Kidney (tissue), 13 donors: ENCODE measurements at regions not wholly inside any gene's neighbourhood (a gene's known extent, or its start where the extent isn't known, plus 50 kb on each side); places are given as distances from the start of the nearest gene placed in this dataset.

Experiments used
- DNase-seq, 5 donors: peaks; one replicate each; pipeline ENCODE4 v3.0.0-alpha.2; 2013 to 2020
- FAIRE-seq: peaks from 2 replicates; lab custom pipeline; 2012; peaks lifted over from hg19 to GRCh38; lab: Jason Lieb, UNC
- H3K27ac ChIP-seq, 2 donors: one replicate each; pipeline ENCODE4 v1.7.0; 2013; ENCODE audit warnings: low read depth in 2 of 2, low read length in 2 of 2, inconsistent platforms in 1 of 2
- H3K27me3 ChIP-seq: one replicate; pipeline ENCODE4 v1.7.1; 2013; ENCODE audit warnings: low read length, inconsistent platforms; ENCODE audit not compliant: control insufficient read depth, insufficient read depth
- H3K36me3 ChIP-seq, 3 donors: one replicate each; pipeline versions ENCODE4 v1.7.0 to v1.7.1; 2013; ENCODE audit warnings: low read length in 3 of 3, control low read depth in 1 of 3, inconsistent platforms in 1 of 3; ENCODE audit not compliant: insufficient read depth in 3 of 3, control insufficient read depth in 2 of 3
- H3K4me1 ChIP-seq, 3 donors: one replicate each; pipeline versions ENCODE4 v1.7.0 to v1.7.1; 2013; ENCODE audit warnings: low read length in 3 of 3, inconsistent platforms in 1 of 3, low read depth in 1 of 3; ENCODE audit not compliant: control insufficient read depth in 2 of 3, insufficient read depth in 2 of 3
- H3K4me3 ChIP-seq, 3 donors: one replicate each; pipeline versions ENCODE4 v1.7.0 to v1.8.1; 2013; ENCODE audit warnings: low read length in 3 of 3, control low read depth in 1 of 3, inconsistent platforms in 1 of 3
- H3K9ac ChIP-seq, 3 donors: one replicate each; pipeline versions ENCODE4 v1.7.0 to v1.7.1; 2013; ENCODE audit warnings: low read length in 3 of 3, control low read depth in 1 of 3, inconsistent platforms in 1 of 3
- H3K9me3 ChIP-seq, 3 donors: one replicate each; pipeline versions ENCODE4 v1.7.0 to v1.7.1; 2013; ENCODE audit warnings: low read length in 3 of 3, control low read depth in 1 of 3, inconsistent platforms in 1 of 3; ENCODE audit not compliant: control insufficient read depth in 2 of 3, insufficient read depth in 1 of 3
- intact Hi-C: fragments of 100-400 bp; cut with DNase I; formaldehyde crosslinking; loops from one replicate; pipeline ENCODE4 v1.11.1; 2022
- TF ChIP-seq, protein P1 (sequence below): IDR thresholded peaks from 3 replicates; pipeline ENCODE4 v1.5.1; 2012; ENCODE audit warnings: mild to moderate bottlenecking, moderate library complexity, borderline replicate concordance; ENCODE audit not compliant: insufficient read depth; ENCODE audit errors: extremely low read depth
- donor health status: control.
- donor health status: control.
- donor health status: control.
- donor health status: control.
- donor health status: control.
- donor health status: DM: yes; HTN: yes; CAD: no.
- donor health status: Normal renal cell carcinoma (clear cell type).

DNA sequence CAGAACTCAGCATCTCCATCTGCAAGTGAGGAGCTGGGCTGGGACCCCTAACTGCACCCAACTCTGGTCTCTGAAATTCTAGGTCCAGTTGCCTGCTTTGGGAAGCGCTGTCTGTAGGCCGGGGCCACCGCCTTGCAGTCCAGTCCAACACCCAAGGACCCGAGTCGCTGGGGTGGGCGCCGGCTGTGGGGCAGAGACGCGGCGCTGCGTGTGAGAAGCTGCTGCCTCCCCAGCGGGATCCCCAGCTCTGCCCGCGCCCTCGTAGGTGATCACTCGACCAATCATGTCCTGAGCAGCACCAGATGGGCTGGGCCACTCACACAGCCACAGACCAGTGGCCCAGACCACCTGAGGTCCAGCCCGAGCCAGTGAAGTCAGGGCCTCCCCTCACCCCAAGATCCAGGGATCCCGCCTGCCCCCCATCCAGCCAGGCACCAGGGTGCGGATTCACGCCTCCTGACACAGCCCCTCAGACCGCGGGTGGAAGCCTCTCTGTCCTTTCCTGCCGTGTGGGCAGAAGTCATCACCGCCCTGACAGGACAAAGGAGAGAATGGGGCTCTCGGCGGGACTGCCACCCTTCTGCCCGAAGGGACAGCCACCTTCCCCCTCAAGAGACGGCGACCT, 67.4 kb upstream of the ADGRA1 start:
- DNase-seq (peak in 1 of 5 donors; percentile 65), FAIRE-seq (no peak)
- H3K9me3 ChIP-seq = no peaks in the 10 kb centered on the region
- H3K9ac ChIP-seq = no peak overlapping the region
- H3K27ac ChIP-seq = no peak overlapping the region
- no peaks in the 10 kb centered on the region for H3K4me1 ChIP-seq
- H3K36me3 ChIP-seq = no peaks in the 10 kb centered on the region
- intact Hi-C loops = no loop called here
- no peaks in the 10 kb centered on the region for H3K27me3 ChIP-seq
- no peak overlapping the region for H3K4me3 ChIP-seq
- TF ChIP-seq, protein P1, sequence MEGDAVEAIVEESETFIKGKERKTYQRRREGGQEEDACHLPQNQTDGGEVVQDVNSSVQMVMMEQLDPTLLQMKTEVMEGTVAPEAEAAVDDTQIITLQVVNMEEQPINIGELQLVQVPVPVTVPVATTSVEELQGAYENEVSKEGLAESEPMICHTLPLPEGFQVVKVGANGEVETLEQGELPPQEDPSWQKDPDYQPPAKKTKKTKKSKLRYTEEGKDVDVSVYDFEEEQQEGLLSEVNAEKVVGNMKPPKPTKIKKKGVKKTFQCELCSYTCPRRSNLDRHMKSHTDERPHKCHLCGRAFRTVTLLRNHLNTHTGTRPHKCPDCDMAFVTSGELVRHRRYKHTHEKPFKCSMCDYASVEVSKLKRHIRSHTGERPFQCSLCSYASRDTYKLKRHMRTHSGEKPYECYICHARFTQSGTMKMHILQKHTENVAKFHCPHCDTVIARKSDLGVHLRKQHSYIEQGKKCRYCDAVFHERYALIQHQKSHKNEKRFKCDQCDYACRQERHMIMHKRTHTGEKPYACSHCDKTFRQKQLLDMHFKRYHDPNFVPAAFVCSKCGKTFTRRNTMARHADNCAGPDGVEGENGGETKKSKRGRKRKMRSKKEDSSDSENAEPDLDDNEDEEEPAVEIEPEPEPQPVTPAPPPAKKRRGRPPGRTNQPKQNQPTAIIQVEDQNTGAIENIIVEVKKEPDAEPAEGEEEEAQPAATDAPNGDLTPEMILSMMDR = no peak

DNA sequence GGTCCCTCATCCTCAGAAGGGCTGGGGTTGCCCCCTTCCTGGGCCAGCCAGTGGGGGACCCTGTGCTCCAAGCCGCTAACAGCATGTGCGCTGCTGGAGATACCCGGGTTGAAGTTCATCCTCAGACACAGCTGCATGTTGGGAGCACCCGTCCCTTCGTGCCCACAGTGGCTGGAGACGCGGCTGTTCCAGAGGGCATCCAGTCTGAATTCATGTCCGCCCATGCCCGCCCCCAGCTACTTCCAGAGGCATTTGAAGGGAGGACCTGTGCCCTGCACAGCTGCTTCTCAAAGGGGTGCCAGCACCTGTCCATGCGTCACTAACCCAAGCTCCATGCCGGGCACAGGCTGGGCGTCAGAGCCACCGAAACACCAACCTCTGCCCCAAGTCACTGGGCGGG, 68.1 kb upstream of the ADGRA1 start:
- DNase-seq = peak in 1 of 5 donors; percentile 76
- no peak for FAIRE-seq
- no peaks in the 10 kb centered on the region for H3K36me3 ChIP-seq
- intact Hi-C loops = no loop called here
- H3K4me3 ChIP-seq = no peak overlapping the region
- H3K27ac ChIP-seq = no peak overlapping the region
- H3K4me1 ChIP-seq = no peaks in the 10 kb centered on the region
- H3K9me3 ChIP-seq = no peaks in the 10 kb centered on the region
- H3K9ac ChIP-seq = no peak overlapping the region
- H3K27me3 ChIP-seq = no peaks in the 10 kb centered on the region
- TF ChIP-seq, protein P1 = no peak

DNA sequence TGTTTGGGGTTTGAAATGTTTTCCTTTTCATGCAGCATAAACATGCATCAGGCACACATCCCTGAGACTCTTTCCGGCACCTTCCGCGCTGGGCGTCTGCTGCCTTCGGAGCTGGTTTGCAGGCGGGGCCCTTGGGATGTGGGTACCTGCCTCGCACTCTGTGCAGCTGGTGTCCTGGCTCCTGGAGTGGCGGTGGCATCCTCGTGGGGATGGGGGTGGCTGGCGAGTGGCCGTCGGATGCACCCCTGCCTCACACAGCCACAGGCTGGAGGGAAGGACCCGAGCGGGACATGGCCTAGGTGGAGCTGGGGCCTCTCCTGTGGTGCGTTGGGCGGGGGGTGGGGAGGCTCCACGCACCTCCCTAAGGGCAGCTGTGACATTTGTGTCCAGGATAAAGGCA, 68.5 kb upstream of the ADGRA1 start:
- Histone ChIP-seq H3K4me1 (no peaks in the 10 kb centered on the region), H3K27ac (no peak overlapping the region), H3K9me3 (no peaks in the 10 kb centered on the region), H3K4me3 (no peak overlapping the region), H3K9ac (no peak overlapping the region), H3K27me3 (no peaks in the 10 kb centered on the region), H3K36me3 (no peaks in the 10 kb centered on the region)
- intact Hi-C loops = no loop called here
- DNase-seq (peak in 1 of 5 donors; percentile 45), FAIRE-seq (no peak)
- TF ChIP-seq, protein P1 = no peak

DNA sequence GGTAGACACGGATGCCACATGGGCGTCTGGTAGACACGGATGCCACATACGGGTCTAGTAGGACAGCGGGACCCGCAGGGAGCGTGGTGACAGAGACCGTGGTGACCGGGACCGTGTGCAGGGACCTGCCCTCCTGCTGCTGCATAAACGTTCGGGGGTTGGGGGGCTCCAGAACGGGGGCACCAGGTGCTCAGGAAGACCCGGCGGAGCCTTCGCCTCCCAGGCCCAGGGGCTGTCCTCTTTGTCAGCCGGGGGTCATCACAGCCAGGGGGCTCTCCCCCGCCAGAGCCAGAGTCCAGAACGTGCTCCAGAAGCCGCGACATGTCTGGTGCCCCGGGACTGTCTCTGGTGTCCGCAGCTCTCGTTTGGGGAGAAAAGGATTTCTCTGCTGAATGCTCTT, 69.2 kb upstream of the ADGRA1 start:
- TF ChIP-seq, protein P1 = no peak
- DNase-seq (peak in 1 of 5 donors; percentile 65), FAIRE-seq (no peak)
- H3K27me3 ChIP-seq = no peaks in the 10 kb centered on the region
- intact Hi-C loops = no loop called here
- H3K27ac ChIP-seq = no peak overlapping the region
- no peak overlapping the region for H3K9ac ChIP-seq
- no peaks in the 10 kb centered on the region for H3K4me1 ChIP-seq
- H3K9me3 ChIP-seq = no peaks in the 10 kb centered on the region
- H3K4me3 ChIP-seq = no peak overlapping the region
- H3K36me3 ChIP-seq = no peaks in the 10 kb centered on the region
